Prostate gland (tissue), 2 donors: ENCODE measurements at regions not wholly inside any gene's neighbourhood (a gene's known extent, or its start where the extent isn't known, plus 50 kb on each side); places are given as distances from the start of the nearest gene placed in this dataset.

Experiments
- POLR2A ChIP-seq: fragments of 450-650 bp; IDR thresholded peaks from one replicate; pipeline ENCODE4 v1.6.1; 2016; ENCODE audit warnings: antibody characterized with exemption, mild to moderate bottlenecking
- POLR2AphosphoS5 ChIP-seq: sonication (generic); formaldehyde crosslinking; IDR thresholded peaks from one replicate; pipeline ENCODE4 v1.6.1; 2017; ENCODE audit warnings: antibody characterized with exemption
- TF ChIP-seq, protein P1 (sequence below), 4 experiments: fragments of 200-600 bp in 2 of 4; fragments of 450-650 bp in 2 of 4; sonication (generic) in 2 of 4; IDR thresholded peaks; 1 replicate in 3 of 4; 2 replicates in 1 of 4; pipeline ENCODE4 v1.5.1; 2016 to 2019; ENCODE audit warnings: antibody characterized with exemption in 4 of 4, mild to moderate bottlenecking in 2 of 4, moderate library complexity in 2 of 4

GRCh38 chr13:85247780-85248179 is 551.4 kb downstream of the SLITRK6 start:
- TF ChIP-seq, protein P1, sequence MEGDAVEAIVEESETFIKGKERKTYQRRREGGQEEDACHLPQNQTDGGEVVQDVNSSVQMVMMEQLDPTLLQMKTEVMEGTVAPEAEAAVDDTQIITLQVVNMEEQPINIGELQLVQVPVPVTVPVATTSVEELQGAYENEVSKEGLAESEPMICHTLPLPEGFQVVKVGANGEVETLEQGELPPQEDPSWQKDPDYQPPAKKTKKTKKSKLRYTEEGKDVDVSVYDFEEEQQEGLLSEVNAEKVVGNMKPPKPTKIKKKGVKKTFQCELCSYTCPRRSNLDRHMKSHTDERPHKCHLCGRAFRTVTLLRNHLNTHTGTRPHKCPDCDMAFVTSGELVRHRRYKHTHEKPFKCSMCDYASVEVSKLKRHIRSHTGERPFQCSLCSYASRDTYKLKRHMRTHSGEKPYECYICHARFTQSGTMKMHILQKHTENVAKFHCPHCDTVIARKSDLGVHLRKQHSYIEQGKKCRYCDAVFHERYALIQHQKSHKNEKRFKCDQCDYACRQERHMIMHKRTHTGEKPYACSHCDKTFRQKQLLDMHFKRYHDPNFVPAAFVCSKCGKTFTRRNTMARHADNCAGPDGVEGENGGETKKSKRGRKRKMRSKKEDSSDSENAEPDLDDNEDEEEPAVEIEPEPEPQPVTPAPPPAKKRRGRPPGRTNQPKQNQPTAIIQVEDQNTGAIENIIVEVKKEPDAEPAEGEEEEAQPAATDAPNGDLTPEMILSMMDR (IDR thresholded peaks at IDR 0.05): no peak
- TF ChIP-seq POLR2A (no peak), POLR2AphosphoS5 (peak; percentile 60)
